ENCODE measurements at regions not wholly inside any gene's neighbourhood (a gene's known extent, or its start where the extent isn't known, plus 50 kb on each side); places are given as distances from the start of the nearest gene placed in this dataset.

GRCh38 chr3:159007331-159007730 is 205.5 kb downstream of the MFSD1 start:
- H3K9me2 ChIP-seq (replicated peaks; ENCODE audit: insufficient read depth, low read length), result no peaks in the 10 kb centered on the region
- no peaks in the 10 kb centered on the region for H4K20me1 ChIP-seq (ENCODE audit: insufficient read depth, low read length)
- TF ChIP-seq EZH2 (optimal IDR thresholded peaks at IDR 0.05; ENCODE audit: low read depth, low read length) (no peak), EZH2phosphoT487 (IDR thresholded peaks at IDR 0.05; ENCODE audit: low read length) (no peak), CTCF (IDR thresholded peaks at IDR 0.05; ENCODE audit: low read length) (no peak)
- H3K4me2 ChIP-seq (ENCODE audit: low read depth, low read length), result no peak overlapping the region
- no peak overlapping the region for H3K9ac ChIP-seq (ENCODE audit: low read length)
- H3K9me3 ChIP-seq (replicated peaks; ENCODE audit: insufficient read depth, low read length), result no peaks in the 10 kb centered on the region
- DNase-seq, result no peak
- H3K36me3 ChIP-seq (replicated peaks; ENCODE audit: insufficient read depth, low read length), result no peaks in the 10 kb centered on the region
- no peak overlapping the region for H2AFZ ChIP-seq (ENCODE audit: low read length)
- H3K27me3 ChIP-seq (replicated peaks; ENCODE audit: insufficient read depth, low read length), result no peaks in the 10 kb centered on the region
- H3K4me1 ChIP-seq (ENCODE audit: low read length), result no peaks in the 10 kb centered on the region
- no peaks in the 10 kb centered on the region for H3K79me2 ChIP-seq (ENCODE audit: low read length)
- no peak overlapping the region for H3K4me3 ChIP-seq (ENCODE audit: low read length)
- H3F3A ChIP-seq (ENCODE audit: insufficient read depth, low read length), result no peaks in the 10 kb centered on the region
- no peak overlapping the region for H3K27ac ChIP-seq (ENCODE audit: low read length)

GRCh38 chr3:159008401-159008800 is 206.5 kb downstream of the MFSD1 start:
- no peak for DNase-seq
- Histone ChIP-seq H4K20me1 (ENCODE audit: insufficient read depth, low read length) (no peaks in the 10 kb centered on the region), H3F3A (ENCODE audit: insufficient read depth, low read length) (no peaks in the 10 kb centered on the region), H3K9me3 (replicated peaks; ENCODE audit: insufficient read depth, low read length) (no peaks in the 10 kb centered on the region), H3K4me2 (ENCODE audit: low read depth, low read length) (no peak overlapping the region), H3K27ac (ENCODE audit: low read length) (no peak overlapping the region), H3K27me3 (replicated peaks; ENCODE audit: insufficient read depth, low read length) (no peaks in the 10 kb centered on the region), H3K4me1 (ENCODE audit: low read length) (no peaks in the 10 kb centered on the region), H3K4me3 (ENCODE audit: low read length) (no peak overlapping the region), H2AFZ (ENCODE audit: low read length) (no peak overlapping the region), H3K79me2 (ENCODE audit: low read length) (no peaks in the 10 kb centered on the region), H3K36me3 (replicated peaks; ENCODE audit: insufficient read depth, low read length) (no peaks in the 10 kb centered on the region), H3K9me2 (replicated peaks; ENCODE audit: insufficient read depth, low read length) (no peaks in the 10 kb centered on the region), H3K9ac (ENCODE audit: low read length) (no peak overlapping the region)
- TF ChIP-seq EZH2 (optimal IDR thresholded peaks at IDR 0.05; ENCODE audit: low read depth, low read length) (no peak), CTCF (IDR thresholded peaks at IDR 0.05; ENCODE audit: low read length) (no peak), EZH2phosphoT487 (IDR thresholded peaks at IDR 0.05; ENCODE audit: low read length) (no peak)

GRCh38 chr3:159018341-159018740 is 216.5 kb downstream of the MFSD1 start:
- Histone ChIP-seq H3K9me2 (replicated peaks; ENCODE audit: insufficient read depth, low read length) (no peaks in the 10 kb centered on the region), H3K27ac (ENCODE audit: low read length) (no peak overlapping the region), H3K4me3 (ENCODE audit: low read length) (no peak overlapping the region), H2AFZ (ENCODE audit: low read length) (no peak overlapping the region), H3K79me2 (ENCODE audit: low read length) (no peaks in the 10 kb centered on the region), H3K9me3 (replicated peaks; ENCODE audit: insufficient read depth, low read length) (no peaks in the 10 kb centered on the region), H4K20me1 (ENCODE audit: insufficient read depth, low read length) (no peaks in the 10 kb centered on the region), H3K4me1 (ENCODE audit: low read length) (no peaks in the 10 kb centered on the region), H3F3A (ENCODE audit: insufficient read depth, low read length) (no peaks in the 10 kb centered on the region), H3K4me2 (ENCODE audit: low read depth, low read length) (no peak overlapping the region), H3K9ac (ENCODE audit: low read length) (no peak overlapping the region), H3K36me3 (replicated peaks; ENCODE audit: insufficient read depth, low read length) (no peaks in the 10 kb centered on the region), H3K27me3 (replicated peaks; ENCODE audit: insufficient read depth, low read length) (no peaks in the 10 kb centered on the region)
- no peak for DNase-seq
- TF ChIP-seq CTCF (IDR thresholded peaks at IDR 0.05; ENCODE audit: low read length), result no peak
- no peak for TF ChIP-seq EZH2phosphoT487 (IDR thresholded peaks at IDR 0.05; ENCODE audit: low read length)
- TF ChIP-seq EZH2 (optimal IDR thresholded peaks at IDR 0.05; ENCODE audit: low read depth, low read length), result no peak

All from MM.1S (cell line).